B cell (primary cell): ENCODE measurements at regions not wholly inside any gene's neighbourhood (a gene's known extent, or its start where the extent isn't known, plus 50 kb on each side); places are given as distances from the start of the nearest gene placed in this dataset.

ENCODE experiments used
- EZH2 ChIP-seq: IDR thresholded peaks from 2 replicates; pipeline ENCODE4 v1.6.1; 2012; ENCODE audit warnings: borderline replicate concordance, low read depth, mild to moderate bottlenecking, moderate library complexity, low read length; ENCODE audit not compliant: insufficient read depth, poor library complexity, severe bottlenecking
- TF ChIP-seq, protein P1 (sequence below): fragments of 200-600 bp; IDR thresholded peaks from one replicate; pipeline ENCODE4 v1.8.0; 2022; ENCODE audit warnings: antibody characterized with exemption, mild to moderate bottlenecking

DNA sequence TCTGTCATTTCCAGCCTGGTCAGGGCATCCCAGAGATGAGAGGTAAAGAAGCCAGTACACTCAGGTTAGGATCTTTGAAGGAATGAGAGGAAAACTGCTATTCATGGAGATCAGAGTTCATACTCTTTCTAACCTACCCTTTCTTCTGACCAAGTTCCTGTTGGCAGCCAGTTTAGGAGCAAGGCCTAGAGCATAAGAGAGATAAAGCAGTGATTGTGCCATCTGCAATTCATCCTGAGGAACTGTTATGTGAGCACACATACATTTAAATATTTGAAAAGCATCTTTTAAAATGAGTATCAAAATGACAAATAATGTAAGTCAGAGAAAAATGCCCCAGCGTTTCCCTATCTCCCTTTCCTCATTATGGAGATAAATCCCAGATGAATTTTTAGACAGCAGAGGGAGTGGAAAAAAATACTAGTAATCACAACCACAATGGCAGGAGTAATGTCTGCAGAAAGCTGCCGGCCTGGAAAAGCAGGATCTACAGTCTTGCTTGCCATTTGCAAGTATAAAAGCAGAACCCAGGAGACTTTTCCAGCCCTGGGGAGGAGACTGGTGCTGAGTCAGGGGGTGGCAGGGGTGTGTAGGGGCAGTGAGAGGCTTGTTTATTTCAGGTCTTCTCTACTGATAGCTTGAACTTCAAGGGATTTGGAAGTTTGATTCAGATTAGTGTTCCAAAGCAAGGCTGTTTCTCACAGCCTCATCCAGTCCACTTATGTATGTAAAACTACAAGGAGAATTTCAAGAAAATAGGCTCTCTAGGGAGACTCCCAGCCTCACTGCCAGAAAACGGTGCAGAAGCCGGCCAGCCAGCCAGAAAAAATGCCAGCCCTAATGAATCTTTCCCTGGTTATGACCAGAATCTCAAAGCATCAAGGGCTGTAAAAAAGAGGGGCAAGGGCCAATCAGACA, 1052.4 kb downstream of the TUSC7 start:
- TF ChIP-seq, protein P1, sequence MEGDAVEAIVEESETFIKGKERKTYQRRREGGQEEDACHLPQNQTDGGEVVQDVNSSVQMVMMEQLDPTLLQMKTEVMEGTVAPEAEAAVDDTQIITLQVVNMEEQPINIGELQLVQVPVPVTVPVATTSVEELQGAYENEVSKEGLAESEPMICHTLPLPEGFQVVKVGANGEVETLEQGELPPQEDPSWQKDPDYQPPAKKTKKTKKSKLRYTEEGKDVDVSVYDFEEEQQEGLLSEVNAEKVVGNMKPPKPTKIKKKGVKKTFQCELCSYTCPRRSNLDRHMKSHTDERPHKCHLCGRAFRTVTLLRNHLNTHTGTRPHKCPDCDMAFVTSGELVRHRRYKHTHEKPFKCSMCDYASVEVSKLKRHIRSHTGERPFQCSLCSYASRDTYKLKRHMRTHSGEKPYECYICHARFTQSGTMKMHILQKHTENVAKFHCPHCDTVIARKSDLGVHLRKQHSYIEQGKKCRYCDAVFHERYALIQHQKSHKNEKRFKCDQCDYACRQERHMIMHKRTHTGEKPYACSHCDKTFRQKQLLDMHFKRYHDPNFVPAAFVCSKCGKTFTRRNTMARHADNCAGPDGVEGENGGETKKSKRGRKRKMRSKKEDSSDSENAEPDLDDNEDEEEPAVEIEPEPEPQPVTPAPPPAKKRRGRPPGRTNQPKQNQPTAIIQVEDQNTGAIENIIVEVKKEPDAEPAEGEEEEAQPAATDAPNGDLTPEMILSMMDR = no peak
- no peak for TF ChIP-seq EZH2
